CD14-positive monocyte (primary cell): ENCODE measurements at regions not wholly inside any gene's neighbourhood (a gene's known extent, or its start where the extent isn't known, plus 50 kb on each side); places are given as distances from the start of the nearest gene placed in this dataset.

Experiments used
- DNase-seq, 3 donors: peaks; one replicate each; pipeline ENCODE4 v3.0.0-alpha.2; 2011 to 2022
- H2AFZ ChIP-seq: 2 replicates; pipeline ENCODE4 v1.6.0; 2012; ENCODE audit warnings: mild to moderate bottlenecking, low read depth, low read length, inconsistent platforms; ENCODE audit not compliant: insufficient read depth, poor library complexity, severe bottlenecking
- H3K27ac ChIP-seq, 2 donors: 1 replicate in 1 of 2; 2 replicates in 1 of 2; pipeline ENCODE4 v1.5.1; 2012 to 2013; ENCODE audit warnings: low read length in 2 of 2, control low read depth in 1 of 2, inconsistent platforms in 1 of 2, low read depth in 1 of 2, mild to moderate bottlenecking in 1 of 2
- H3K27me3 ChIP-seq, 2 donors: one replicate each; pipeline versions ENCODE4 v1.6.0 to v1.6.1; 2011 to 2013; ENCODE audit warnings: low read length in 2 of 2; ENCODE audit not compliant: control insufficient read depth in 2 of 2, insufficient read depth in 2 of 2
- H3K36me3 ChIP-seq, 2 donors: replicated peaks in 1 of 2; 1 replicate in 1 of 2; 2 replicates in 1 of 2; pipeline versions ENCODE4 v1.5.1 to v1.6.1; 2012 to 2013; ENCODE audit warnings: low read length in 2 of 2, control low read depth in 1 of 2, inconsistent platforms in 1 of 2, mild to moderate bottlenecking in 1 of 2; ENCODE audit not compliant: insufficient read depth in 2 of 2, control insufficient read depth in 1 of 2
- H3K4me1 ChIP-seq, 2 donors: 1 replicate in 1 of 2; 2 replicates in 1 of 2; pipeline versions ENCODE4 v1.5.1 to v1.6.1; 2012 to 2013; ENCODE audit warnings: low read length in 2 of 2, control low read depth in 1 of 2, inconsistent platforms in 1 of 2, mild to moderate bottlenecking in 1 of 2, moderate library complexity in 1 of 2; ENCODE audit not compliant: insufficient read depth in 2 of 2, control insufficient read depth in 1 of 2
- H3K4me2 ChIP-seq: replicated peaks from 2 replicates; pipeline ENCODE3; 2012; ENCODE audit warnings: low read length, moderate library complexity, mild to moderate bottlenecking; ENCODE audit not compliant: poor library complexity, severe bottlenecking; ENCODE audit errors: extremely low read depth
- H3K4me3 ChIP-seq, 3 experiments: fragments of 200-600 bp in 1 of 3; sonication (generic) in 1 of 3; replicated peaks in 1 of 3; 1 replicate in 2 of 3; 2 replicates in 1 of 3; pipeline ENCODE4 v1.5.1; 2011 to 2013; ENCODE audit warnings: low read length in 3 of 3, mild to moderate bottlenecking in 3 of 3, control low read depth in 2 of 3, low read depth in 2 of 3, inconsistent platforms in 1 of 3, moderate library complexity in 1 of 3
- H3K79me2 ChIP-seq: 2 replicates; pipeline ENCODE4 v1.6.0; 2012; ENCODE audit warnings: mild to moderate bottlenecking, control low read depth, inconsistent platforms, low read length, moderate library complexity; ENCODE audit not compliant: insufficient read depth
- H3K9ac ChIP-seq: 2 replicates; pipeline ENCODE4 v1.6.0; 2017; ENCODE audit warnings: low read length, mild to moderate bottlenecking; ENCODE audit not compliant: insufficient read depth, poor library complexity, severe bottlenecking
- H3K9me3 ChIP-seq, 2 donors: replicated peaks in 1 of 2; 1 replicate in 1 of 2; 2 replicates in 1 of 2; pipeline versions ENCODE4 v1.5.1 to v1.6.1; 2012 to 2013; ENCODE audit warnings: low read length in 2 of 2, control low read depth in 1 of 2; ENCODE audit not compliant: control insufficient read depth in 1 of 2, insufficient read depth in 1 of 2
- H4K20me1 ChIP-seq: 2 replicates; pipeline ENCODE4 v1.6.0; 2012; ENCODE audit warnings: mild to moderate bottlenecking, low read length, control low read depth, moderate library complexity; ENCODE audit not compliant: insufficient read depth
- H3K27ac Mint-ChIP-seq, 7 donors: one replicate each; pipeline ENCODE4 v1.8.0; 2020; ENCODE audit warnings: mild to moderate bottlenecking in 7 of 7, mixed read lengths in 7 of 7, moderate library complexity in 6 of 7, inconsistent platforms in 2 of 7
- H3K27me3 Mint-ChIP-seq, 3 donors: one replicate each; pipeline ENCODE4 v1.8.0; 2021 to 2022; ENCODE audit warnings: low read depth in 3 of 3, mild to moderate bottlenecking in 3 of 3, mixed read lengths in 3 of 3, moderate library complexity in 3 of 3, inconsistent platforms in 1 of 3
- H3K36me3 Mint-ChIP-seq, 2 donors: one replicate each; pipeline ENCODE4 v1.8.0; 2020; ENCODE audit warnings: mixed read lengths in 2 of 2, inconsistent platforms in 1 of 2, mild to moderate bottlenecking in 1 of 2
- H3K4me1 Mint-ChIP-seq: one replicate; pipeline ENCODE4 v1.8.0; 2020; ENCODE audit warnings: mild to moderate bottlenecking, mixed read lengths
- H3K4me3 Mint-ChIP-seq, 2 donors: one replicate each; pipeline ENCODE4 v1.8.0; 2020; ENCODE audit warnings: mild to moderate bottlenecking in 2 of 2, mixed read lengths in 2 of 2, moderate library complexity in 1 of 2
- H3K9me3 Mint-ChIP-seq, 7 donors: one replicate each; pipeline ENCODE4 v1.8.0; 2020 to 2022; ENCODE audit warnings: mixed read lengths in 7 of 7, mild to moderate bottlenecking in 6 of 7, moderate library complexity in 6 of 7, inconsistent platforms in 2 of 7
- CTCF ChIP-seq: fragments of 200-600 bp; IDR thresholded peaks from one replicate; pipeline ENCODE4 v1.8.0; 2022; ENCODE audit warnings: antibody characterized with exemption, mild to moderate bottlenecking
- WGBS: methylation state at CpG from one replicate; pipeline ENCODE4 v1.1.5; 2013; ENCODE audit warnings: missing lambda C conversion rate; ENCODE audit not compliant: insufficient coverage; 5-methylcytosine and 5-hydroxymethylcytosine counted together
- intact Hi-C, 2 donors: fragments of 100-400 bp; cut with micrococcal nuclease; formaldehyde crosslinking; loops; one replicate each; pipeline versions ENCODE4 v1.15.0 to v1.15.1; 2023

DNA sequence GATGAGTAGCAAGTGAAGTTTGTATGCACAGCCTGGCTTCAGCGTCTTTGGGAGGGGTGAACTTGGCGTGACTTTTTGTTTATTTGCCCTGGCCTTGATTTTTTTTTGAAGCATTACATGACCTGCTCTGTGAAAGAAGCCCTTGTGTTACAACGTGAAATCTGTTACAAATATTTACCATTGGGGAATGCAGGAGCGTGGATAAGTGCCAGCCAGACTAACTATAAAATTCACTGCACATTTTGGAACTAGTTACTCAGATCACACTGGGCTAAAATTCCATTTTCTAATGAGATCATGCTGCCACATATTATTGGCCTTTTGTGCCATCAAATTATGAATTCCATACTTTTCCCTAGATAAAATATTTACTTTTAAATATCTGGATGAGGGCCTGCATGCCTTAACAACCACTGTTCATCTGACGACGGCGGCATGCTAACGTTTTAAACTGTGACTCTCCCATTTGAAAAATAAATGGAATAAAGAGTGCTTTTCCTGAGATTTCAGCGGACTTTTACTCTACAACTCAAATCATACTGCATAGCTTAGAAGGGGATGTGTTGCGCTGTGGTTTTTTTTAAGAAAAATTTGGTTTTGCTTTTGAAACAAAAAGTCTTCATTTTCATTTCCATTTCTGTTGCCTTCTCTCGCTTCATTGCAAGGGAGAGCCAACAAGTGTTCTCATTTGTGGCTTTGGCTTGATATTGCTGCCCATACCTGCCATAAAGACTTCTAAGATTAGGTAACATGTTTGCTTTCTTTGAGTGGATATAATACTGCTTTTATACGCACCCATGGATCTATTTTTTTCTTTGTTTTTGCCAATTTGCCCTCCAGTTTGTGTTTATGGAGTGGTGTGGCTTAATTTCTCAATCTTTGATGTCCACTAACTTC is 352.2 kb downstream of the TFEC start:
- no peaks in the 10 kb centered on the region for H3K4me1 ChIP-seq
- H4K20me1 ChIP-seq, result no peaks in the 10 kb centered on the region
- intact Hi-C loops, result no loop called here
- Mint-ChIP-seq H3K36me3 (no peaks in the 10 kb centered on the region), H3K9me3 (no peaks in the 10 kb centered on the region), H3K4me3 (no peak overlapping the region), H3K4me1 (no peaks in the 10 kb centered on the region), H3K27ac (no peak overlapping the region), H3K27me3 (peaks cover 0 to 3% (median 0%) of the 10 kb centered on the region in 3 donors)
- H3K9ac ChIP-seq, result no peak overlapping the region
- TF ChIP-seq CTCF, result no peak
- H2AFZ ChIP-seq, result no peak overlapping the region
- H3K4me3 ChIP-seq, result no peak overlapping the region
- 89% methylated on average over 5 of the region's 12 CpGs for WGBS
- no peaks in the 10 kb centered on the region for H3K79me2 ChIP-seq
- DNase-seq, result no peak
- no peaks in the 10 kb centered on the region for H3K9me3 ChIP-seq
- no peaks in the 10 kb centered on the region for H3K27me3 ChIP-seq
- no peak overlapping the region for H3K4me2 ChIP-seq
- H3K36me3 ChIP-seq, result no peaks in the 10 kb centered on the region
- no peak overlapping the region for H3K27ac ChIP-seq

GRCh38 chr7:115676707-115677106 is 353.9 kb downstream of the TFEC start:
- no peaks in the 10 kb centered on the region for H3K36me3 Mint-ChIP-seq

More at GRCh38 chr7:115676707-115677106, 353.9 kb downstream of the TFEC start:
- Histone ChIP-seq H2AFZ (no peak overlapping the region), H3K4me1 (no peaks in the 10 kb centered on the region), H3K36me3 (no peaks in the 10 kb centered on the region), H3K4me2 (no peak overlapping the region), H4K20me1 (no peaks in the 10 kb centered on the region), H3K4me3 (no peak overlapping the region), H3K79me2 (no peaks in the 10 kb centered on the region), H3K9ac (no peak overlapping the region), H3K27ac (no peak overlapping the region), H3K27me3 (no peaks in the 10 kb centered on the region), H3K9me3 (no peaks in the 10 kb centered on the region)
- 100% methylated on average over 1 of the region's 3 CpGs for WGBS
- intact Hi-C loops, result no loop called here
- TF ChIP-seq CTCF, result no peak
- H3K27me3 Mint-ChIP-seq, result no peaks in the 10 kb centered on the region
- no peaks in the 10 kb centered on the region for H3K9me3 Mint-ChIP-seq
- no peak for DNase-seq
- no peaks in the 10 kb centered on the region for H3K4me1 Mint-ChIP-seq
- no peak overlapping the region for H3K27ac Mint-ChIP-seq
- no peak overlapping the region for H3K4me3 Mint-ChIP-seq
